HS-5 (cell line): ENCODE measurements at regions not wholly inside any gene's neighbourhood (a gene's known extent, or its start where the extent isn't known, plus 50 kb on each side); places are given as distances from the start of the nearest gene placed in this dataset.

Experiments
- DNase-seq: peaks from one replicate; pipeline ENCODE4 v3.0.0-alpha.2; 2012; ENCODE audit warnings: low read depth

DNA sequence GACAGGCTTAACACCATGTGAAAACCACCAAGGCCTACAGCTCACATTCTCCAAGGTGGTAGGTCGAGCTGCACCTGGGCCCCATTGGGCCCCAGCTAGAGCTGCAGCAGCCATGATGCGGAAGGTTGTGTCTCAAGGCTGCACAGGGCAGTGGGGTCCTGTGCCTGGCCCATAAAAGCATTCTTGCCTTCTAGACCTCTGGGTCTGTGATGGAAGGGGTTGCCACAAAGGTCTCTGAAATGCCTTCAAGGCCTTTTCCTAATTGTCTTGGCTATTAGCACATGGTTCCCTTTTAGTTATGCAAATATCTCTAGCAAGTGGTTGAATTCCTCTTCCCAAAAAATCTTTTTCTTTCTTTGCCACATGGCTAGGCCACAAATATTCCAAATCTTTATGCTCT is 52.5 kb upstream of the C11orf58 start:
- no peak for DNase-seq

DNA sequence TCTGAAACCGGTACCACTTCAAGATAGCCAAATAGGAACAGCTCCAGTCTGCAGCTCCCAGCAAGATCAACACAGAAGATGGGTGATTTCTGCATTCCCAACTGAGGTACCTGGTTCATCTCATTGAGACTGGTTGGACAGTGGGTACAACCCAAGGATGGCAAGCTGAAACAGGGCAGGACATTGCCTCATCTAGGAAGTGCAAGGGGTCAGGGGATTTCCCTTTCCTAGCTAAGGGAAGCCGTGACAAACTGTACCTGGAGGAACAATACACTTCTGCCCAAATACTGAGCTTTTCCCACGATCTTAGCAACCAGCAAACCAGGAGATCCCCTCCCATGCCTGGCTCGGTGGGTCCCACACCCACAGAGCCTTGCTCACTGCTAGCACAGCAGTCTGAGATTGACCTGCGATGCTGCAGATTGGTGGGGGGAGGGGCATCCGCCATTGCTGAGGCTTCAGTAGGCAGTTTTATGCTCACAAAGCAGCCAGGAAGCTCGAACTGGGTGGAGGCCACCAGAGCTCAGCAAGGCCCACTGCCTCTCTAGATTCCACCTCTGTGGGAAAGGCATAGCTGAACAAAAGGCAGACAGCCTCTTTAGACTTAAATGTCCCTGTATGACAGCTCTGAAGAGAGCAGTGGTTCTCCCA is 59.9 kb upstream of the C11orf58 start:
- DNase-seq: no peak

DNA sequence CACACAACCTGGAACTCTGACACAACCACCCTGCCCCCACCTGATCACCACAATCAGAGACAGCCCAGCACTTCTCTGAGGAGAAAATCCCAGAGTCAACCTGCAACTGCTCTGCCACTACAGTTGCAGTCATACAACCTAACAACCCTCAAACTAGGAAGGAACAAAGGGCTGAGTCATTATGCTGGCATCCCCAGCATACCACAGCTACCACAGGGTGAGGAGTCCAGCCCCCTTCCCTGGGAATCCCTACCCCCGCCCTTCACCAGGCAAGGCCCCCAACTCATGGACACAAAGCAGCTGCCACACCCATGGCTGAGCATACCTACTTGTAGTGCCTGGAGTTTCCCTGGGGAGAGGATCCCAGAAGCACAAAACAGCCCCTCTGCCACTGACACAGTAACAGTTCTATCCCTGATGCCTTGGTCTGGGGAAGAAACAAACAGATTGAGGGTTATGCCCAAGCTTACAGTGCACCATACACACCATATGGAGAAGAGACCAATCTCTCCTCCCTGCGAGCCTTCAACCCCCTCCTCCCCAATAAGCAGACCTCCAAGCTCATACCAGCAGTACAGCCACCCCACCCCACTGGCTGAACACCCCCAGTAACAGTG is 68.5 kb upstream of the C11orf58 start:
- peak; percentile 37 for DNase-seq

DNA sequence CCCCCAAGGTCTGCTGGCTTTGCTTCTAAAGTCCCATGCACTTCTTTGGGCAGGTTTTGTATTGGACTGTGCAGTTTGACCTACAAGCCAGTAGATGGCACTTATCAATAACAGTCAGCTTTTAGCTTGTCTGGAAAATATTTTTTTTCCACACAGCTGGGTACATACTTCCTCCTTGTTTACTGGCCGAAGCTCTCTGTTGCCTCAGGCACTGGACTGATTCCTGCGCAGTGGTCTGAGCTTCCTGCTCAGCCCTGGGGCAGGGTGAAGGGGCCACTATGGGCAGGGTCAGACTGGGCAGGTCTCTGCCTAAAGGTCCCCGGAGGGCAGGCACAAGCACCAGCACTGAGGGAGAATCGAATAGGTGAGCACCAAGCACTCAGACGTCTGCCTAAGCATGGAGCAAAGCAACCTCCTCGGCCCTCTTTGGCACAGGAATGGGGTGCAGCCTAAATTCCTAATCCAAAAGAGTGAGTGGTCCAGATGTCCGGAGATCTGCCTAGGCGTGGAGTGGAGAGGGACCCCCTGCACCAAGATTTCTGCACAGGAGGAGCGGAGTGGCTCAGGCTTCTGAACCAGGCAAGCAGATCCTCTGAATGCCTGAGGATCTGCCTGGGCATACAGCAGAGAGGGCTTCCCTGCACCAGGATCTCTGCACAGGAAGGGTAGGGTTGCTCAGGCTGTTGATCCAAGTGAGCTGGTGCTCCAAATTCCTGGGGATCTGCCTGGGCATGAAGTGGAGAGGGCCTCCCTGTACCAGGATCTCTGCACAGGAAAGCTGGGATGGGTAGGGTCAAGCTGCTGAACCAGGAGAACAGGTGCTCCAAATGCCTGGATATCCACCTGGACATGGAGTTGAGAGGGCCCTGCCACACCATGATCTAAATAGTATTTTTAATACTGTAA is 105.9 kb upstream of the C11orf58 start:
- no peak for DNase-seq

DNA sequence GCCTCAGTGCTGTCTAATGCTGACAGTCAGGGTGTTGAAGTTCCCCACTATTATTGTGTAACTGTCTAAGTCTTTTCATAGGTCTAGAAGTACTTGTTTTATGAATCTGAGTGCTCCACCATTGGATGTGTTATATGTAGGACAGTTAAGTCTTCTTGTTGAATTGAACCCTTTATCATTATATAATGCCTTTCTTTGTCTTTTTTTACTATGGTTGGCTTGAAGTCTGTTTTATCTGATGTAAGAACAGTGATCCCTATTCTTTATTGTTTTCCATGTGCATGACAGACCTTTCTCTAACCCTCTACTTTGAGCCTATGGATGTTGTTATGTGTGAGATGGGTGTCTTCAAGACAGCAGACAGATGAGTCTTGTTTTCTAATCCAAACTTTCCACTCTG is 107.8 kb upstream of the C11orf58 start:
- DNase-seq: no peak

DNA sequence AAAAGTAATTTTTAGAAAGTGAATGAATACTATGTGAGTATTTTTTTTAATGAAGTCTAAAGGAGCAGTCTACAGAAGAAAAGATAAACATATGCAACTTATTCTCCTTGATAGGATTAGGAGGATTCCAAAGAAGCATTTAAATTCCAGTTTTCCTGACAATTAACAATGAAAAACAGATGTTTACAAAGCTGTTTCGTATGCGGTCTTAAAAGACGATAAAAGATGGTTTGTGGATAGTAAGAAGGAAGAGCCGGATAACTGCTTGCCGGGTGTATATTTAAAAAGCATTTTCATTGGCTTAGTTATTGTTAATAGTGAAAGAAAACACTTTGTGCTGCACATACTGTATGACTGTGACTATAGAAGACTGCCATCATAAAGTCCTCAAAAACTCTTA is 120.0 kb upstream of the C11orf58 start:
- DNase-seq: no peak

DNA sequence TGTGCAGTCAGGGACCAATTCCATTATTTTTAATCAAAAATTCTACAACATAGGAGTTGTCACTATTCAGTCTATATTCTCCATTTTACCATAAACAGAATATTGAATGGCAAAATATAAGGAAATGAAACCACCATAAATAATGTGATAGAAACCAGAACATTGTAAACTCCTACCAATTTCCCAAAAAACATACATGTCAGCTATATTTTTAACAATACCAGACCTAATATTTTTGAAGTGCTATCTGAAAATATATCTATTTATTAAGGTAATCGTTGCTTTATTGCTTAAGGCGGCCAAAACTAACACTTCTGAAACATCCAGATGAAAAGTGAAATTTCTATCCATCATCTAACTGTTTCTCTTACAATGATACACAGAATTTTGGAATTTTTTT is 123.0 kb upstream of the C11orf58 start:
- no peak for DNase-seq

DNA sequence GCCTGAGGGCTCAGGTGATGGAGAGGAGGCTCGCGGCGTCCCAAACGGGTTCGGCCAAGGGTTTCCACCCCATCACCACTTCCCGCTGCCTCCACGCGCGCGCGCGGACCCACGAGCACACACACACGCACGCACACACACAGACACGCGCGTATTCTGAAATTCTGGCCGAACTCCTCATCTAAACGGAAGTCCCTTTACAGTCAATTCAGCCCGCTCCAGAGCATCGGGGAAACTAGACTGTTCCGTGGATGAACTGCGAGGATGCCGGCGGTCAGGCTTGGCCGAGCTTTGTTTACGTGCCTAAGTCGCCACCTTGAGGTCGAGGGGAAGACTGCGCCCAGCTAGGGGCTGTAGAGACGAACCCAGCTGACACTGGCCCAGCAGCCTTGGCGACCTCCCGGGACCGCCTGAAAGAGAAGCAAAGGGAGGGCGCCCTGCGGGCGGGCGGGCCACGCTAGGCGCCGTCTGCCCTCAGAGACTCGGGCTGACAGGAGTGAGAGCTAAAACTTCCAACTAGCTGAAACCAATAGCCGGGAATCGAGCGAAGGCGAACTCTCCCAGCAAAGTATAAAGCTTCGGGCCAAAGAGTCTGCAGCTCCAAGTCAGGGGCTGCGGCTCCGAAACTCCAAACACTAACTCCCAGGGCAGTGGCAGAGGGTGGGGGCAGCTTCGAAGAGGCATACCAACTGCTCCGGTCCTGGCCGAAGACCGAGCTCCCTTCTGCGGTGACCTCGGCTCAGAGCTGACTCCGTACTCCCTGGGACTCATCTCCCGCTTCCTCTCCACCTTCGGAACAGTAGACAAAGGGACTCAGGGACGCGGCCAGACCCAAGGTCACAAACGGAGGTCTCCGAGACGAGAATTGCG is 124.7 kb upstream of the C11orf58 start:
- peak; percentile 60 for DNase-seq

DNA sequence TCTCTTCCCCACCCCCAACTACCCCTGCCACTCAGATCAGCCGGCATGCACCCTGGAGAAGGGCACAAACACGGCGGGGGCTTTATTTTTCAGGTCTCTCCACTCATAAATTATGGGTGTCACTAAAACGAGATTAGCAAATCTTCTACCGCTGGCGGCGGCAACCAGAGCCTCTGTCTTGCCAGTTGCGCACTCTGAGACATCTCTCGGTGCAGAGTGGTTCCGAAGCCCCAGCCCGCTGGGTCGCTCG is 125.3 kb upstream of the C11orf58 start:
- DNase-seq: no peak

DNA sequence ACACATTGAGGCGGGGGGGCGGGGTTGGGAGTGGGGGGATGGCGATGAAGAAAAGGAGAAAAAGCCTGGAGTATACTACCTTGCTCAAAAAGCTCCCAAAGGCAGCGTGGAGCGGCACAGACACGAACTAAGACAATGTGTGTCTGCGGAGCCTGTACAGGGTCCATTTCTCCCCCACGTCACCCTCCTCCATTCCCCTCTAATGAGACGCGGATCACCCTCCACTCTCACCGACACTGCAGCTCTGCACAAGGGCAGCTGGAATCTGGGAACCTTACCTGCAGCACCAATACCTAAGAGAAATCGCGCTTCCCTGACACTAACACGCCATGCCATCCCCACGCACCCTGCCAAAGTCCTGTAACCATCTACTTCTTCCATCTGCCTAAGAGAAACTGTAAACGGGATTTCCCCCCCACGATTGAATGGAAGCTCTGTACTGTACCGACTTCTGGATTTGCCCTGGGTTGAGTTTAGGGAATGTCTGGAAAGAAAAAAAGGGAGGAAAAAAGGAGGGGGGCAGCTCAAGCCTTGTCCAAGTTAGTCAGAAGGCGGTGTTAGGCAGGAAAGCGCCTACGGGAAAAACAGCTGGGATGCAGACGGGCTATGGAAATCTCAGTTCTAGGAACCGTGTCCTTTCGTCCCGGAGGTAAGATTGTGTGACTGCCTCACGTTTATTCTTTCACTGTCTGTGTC is 125.7 kb upstream of the C11orf58 start:
- DNase-seq: no peak

DNA sequence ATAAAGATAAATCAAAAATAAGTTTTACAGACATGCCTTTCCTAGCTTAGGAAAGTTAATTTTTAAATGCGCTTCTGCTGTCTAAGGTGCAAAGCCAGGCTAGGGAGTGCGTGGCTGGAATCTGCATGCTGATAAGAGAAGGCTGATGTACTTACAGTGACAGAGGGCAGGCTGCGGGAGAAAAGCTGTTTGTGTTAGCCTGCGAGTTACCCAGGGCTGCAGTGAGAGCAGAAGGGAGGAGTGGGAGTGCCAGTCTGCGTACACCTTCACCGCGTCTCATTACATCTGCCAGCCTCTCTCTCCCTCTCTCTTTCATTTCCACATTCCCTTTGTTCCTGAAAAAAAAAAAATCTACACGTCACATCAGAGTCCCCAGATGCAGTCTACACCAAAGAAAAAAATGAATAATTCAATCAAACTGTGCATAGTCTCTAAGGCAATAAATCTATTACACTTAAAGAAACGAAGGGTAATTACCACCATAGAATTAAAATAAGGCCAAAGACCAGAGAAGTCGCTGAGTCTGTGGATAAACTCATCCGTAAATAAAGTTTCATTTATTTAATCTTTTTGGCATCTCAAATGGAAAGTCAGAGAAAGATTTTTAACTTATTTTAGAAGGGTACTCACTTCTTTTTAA is 126.4 kb upstream of the C11orf58 start:
- DNase-seq: no peak

DNA sequence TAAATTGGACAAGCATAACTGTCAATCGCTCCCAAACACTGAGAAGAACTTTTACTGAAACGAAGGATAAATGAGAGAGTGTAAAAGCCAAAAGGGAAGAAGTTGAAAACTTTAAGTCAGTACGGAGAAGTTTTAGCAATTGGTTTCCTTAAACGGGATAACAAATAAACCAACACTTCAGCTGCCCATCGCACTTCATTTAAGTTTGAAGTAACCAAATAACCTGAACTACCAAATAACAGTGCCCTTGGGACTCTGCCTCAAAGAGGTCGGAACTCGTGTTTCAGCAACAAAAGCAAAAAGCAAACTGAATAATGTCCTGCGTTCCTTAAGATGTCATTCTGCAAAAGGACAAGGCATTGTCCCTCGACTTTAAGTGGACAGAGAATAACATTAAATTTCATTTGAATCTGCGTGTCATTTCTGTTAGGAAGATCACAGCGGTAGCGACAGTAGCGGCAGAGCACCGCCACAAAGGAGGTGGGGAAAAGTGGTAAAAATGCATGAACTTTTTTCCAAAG is 127.0 kb upstream of the C11orf58 start:
- DNase-seq: no peak

DNA sequence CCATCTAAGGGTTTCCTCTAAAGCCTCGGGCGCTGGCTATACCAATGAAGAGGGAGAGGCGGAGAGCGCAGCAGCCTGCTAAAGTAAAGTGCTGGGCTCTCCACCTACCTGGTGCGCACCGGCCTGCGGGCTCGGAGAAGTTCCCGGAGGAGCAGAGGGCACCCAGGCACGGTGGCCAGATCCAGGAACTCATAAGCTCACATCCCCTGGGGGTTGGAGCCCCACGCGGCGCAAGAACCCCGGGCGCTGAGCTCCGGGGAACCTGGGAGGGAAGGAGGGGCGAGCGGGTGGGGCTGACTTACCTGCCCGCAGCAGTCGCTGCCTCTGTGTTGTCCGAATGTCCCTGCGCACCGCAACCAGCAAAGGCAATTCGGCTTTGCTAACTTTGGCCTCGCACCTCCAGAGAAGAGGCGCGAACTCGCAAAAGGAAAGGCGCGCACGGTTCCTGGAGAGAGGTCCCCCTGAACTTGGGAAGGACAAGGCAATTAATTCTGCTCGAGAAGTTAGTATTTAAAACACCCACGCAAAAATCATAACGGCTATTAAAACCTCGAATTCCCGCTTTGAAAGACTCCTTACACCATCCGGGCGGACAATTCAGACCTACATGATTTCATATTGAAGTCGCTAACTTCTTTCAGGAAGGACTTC is 127.6 kb upstream of the C11orf58 start:
- DNase-seq: no peak

DNA sequence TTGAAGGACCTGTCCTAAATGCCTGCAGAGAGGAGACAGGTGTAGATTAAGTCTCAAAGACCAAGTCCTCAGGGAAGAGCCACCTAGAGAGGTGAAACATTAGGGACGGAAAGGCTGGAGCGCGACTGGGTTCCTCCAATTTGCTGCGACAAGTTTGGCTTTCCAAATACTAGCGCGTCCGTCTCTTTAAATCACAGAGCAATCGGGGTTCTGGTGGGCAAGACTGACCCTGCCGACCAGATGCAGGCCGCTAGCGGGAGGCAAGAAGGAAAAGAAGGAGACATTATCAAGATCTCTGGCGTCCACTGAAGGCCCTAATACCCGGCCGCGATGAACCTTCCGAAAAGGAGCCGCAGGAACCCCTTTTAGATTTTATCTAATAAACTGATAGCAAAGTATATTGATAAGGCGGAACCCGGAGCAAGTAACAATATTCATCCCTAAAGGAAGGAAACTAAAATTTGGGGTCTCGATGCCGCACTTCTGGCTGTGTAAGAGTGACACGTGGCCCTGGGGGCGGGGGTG is 128.2 kb upstream of the C11orf58 start:
- DNase-seq: no peak

DNA sequence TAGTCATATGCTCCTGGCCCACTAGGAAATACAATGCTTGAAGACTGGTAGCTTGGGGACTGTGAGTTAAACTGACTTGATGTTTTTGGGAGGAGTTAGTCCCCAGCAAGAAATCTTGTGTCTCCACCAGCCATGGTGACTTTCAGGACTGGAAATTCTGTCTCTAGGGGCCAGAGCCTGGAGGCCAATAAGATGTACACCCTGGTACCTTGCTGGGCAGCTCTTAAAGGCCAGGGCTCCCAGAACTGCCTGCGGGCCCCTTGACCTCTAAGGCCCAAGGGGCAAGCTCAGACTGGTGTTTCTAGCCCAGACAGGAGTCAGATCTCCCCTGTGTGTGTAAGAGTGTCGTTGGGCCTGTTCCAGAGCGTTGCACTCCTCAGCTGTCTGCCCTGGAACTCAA is 128.7 kb upstream of the C11orf58 start:
- no peak for DNase-seq

DNA sequence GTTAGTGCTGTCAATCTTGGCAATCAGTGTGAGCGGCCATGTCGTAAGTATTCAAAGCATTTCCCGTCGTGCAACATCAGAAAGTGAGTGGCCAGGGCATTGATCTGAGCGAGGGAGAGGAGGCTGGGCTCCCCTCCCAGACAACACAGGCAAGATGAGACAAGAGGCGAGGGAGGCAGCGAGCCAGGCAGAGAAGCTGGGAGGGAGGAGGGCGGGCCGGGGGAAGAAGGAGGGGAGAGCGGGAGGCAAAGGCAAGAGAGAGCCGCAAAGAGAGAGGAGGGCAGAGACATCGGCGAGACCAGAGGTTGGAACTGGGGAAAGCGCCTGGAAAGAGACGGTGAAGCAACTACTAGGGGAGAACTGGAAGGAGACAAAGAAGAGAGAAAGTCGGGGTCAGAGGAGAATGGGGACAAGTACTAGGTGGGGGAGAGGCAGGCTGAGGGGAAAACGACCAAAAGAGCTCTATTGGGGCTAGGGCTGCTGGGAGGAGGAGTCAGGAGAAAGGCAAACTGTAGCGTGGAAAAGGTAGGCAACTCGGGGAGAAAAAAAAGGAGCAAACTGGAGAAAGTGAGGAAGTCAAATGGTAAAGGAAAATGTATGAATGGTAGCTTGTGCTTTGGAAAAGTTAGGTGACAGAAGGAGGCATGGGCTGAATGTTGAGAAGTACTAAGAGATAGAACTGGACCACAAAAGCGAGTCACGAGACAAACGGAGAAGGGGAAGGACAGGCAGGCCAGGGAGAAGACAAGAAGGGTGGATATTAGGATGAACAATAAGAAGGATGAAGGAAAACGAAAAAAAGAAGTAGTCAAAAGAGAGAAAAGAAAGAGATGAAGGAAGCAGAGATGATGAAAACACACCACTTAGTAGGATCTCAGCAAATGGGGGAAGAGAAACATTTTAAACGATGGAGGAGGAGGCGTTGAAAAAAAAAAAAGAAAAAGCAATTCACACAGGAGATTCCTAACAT is 130.5 kb upstream of the C11orf58 start:
- no peak for DNase-seq

DNA sequence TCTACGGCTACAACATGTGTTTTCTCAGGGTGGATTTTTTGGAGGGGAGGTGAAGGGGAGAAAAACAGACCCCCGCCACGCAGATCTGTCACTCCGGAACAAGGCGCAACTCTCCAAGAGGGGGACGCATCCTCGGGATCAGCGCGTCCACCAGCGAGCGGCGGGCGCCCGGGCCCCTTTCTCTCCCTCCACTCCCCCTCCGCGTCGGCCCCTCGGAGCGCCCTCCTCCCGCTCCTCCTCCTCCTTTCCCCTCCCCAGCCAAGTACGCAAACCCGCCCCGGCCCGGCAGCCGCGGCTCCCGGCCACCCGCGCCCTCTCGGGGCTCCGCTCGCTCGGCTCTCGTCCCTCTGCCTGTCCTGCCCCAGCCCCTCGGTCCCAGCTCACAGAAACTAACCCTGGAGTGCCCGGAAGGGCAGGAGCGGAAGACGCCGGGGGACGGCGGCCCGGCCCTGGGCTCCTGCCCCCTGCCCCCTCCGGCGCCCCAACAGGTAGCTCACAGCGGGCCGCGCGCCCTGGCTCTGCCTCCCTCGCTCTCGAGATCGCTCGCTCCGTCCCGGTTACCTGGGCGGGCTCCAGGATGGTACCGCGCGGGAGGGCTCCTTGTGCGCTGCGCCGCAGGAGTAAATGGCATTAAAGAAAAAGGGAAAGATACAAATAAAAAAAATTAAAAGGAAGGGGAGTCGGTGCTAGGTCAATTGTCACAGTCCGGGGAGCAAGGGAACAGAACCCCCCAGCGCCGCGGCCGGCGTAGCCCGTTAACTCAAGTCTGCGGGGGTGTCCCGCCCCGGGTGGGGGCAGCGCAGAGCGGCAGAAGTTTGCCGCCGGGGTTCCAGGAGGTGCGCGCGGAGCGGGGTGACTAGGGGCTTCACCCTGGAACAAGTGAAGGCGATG is 131.4 kb upstream of the C11orf58 start:
- DNase-seq: no peak
